GM13977 (cell line): ENCODE measurements at regions not wholly inside any gene's neighbourhood (a gene's known extent, or its start where the extent isn't known, plus 50 kb on each side); places are given as distances from the start of the nearest gene placed in this dataset.
"Not testable (repeated sequence)": the region's sequence is repeated elsewhere in the genome, so short reads cannot be mapped to it uniquely, and the experiment has no call there.

Experiments
- DNase-seq: peaks from one replicate; pipeline ENCODE4 v3.0.0; 2012; ENCODE audit warnings: low spot score
- in situ Hi-C: fragments of 300-500 bp; cut with MboI; formaldehyde crosslinking; loops from one replicate; pipeline ENCODE4 v1.12.0; 2022; ENCODE audit warnings: low sequenced_read_pairs, low pct_unique_long_range_greater_than_20kb, mixed read lengths, inconsistent platforms; ENCODE audit not compliant: unreplicated experiment
- TF ChIP-seq, protein P1 (sequence below): IDR thresholded peaks from 2 replicates; pipeline ENCODE4 v1.5.1; 2012; ENCODE audit warnings: mild to moderate bottlenecking, control low read depth; ENCODE audit not compliant: insufficient read depth; ENCODE audit errors: extremely low read depth, missing control alignments

DNA sequence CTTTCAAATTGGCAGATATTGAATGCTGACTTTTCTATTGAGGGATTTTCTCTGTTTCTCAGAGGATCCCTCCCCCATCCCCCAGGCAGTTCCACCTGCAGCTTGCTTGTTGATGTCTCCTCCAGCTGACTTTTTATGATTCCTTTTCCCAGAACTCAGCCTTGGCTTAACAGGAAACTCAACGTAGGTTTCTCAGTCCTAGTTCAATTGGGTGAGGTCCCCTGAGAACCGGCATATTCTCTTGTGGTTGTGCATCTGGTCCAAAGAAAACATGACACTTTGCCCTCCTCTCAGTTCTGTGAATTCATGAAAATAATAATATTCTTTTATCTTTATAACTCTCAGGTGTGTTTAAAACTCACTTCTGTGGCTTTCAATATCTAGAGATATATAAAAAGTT lies 1222.1 kb downstream of the OTOL1 start:
- TF ChIP-seq, protein P1, sequence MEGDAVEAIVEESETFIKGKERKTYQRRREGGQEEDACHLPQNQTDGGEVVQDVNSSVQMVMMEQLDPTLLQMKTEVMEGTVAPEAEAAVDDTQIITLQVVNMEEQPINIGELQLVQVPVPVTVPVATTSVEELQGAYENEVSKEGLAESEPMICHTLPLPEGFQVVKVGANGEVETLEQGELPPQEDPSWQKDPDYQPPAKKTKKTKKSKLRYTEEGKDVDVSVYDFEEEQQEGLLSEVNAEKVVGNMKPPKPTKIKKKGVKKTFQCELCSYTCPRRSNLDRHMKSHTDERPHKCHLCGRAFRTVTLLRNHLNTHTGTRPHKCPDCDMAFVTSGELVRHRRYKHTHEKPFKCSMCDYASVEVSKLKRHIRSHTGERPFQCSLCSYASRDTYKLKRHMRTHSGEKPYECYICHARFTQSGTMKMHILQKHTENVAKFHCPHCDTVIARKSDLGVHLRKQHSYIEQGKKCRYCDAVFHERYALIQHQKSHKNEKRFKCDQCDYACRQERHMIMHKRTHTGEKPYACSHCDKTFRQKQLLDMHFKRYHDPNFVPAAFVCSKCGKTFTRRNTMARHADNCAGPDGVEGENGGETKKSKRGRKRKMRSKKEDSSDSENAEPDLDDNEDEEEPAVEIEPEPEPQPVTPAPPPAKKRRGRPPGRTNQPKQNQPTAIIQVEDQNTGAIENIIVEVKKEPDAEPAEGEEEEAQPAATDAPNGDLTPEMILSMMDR, result no peak
- in situ Hi-C loops, result no loop called here
- DNase-seq, result no peak

DNA sequence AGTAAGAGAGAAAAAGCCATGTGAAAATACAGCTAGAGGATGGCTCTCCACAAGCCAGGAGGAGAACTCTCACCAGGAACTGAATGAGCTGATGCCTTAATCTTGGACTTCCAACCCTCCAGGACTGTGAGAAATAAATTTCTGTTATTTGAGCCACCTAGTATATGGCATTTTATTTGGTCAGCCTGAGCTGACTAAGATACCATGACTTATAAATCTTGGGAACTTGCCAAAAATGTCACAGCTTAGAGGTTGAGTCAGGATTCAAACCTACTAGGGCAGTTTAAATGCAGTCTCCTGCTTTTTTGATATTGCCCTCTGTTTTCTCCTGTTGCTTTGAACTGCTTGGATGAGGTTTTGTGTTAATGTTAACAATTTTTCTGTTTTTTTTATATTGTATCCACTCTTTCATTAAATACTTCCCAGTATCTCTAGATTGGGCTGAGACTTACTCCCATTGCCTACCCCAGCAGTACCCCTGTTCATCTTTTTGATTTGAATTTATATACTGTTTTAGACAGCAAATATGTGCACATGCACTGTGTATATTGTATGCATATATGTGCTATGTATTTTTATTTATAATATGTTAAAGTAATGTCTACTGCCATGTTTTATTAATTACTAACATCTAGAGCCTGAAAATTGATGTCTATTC lies 1223.2 kb downstream of the OTOL1 start:
- no peak for DNase-seq
- TF ChIP-seq, protein P1, result no peak
- in situ Hi-C loops, result no loop called here

DNA sequence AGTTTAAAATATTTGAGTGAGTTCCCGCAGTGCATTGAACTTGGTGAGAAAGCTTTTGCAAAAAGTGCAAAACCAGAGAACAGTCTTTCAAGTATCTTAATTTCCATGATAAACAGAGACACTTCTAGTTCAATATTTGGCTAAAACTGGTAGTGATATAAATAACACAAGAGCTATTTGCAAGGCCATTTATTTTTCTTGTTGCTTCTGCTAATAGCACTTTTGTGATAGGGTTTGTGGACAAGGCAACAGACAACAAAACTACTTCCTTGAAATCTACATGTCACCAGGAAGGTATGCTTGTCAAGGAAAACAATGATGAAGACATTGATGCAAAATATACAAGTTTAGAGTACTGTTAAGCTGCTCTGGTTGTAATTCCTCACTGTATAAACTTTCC lies 1225.1 kb downstream of the OTOL1 start:
- in situ Hi-C loops, result no loop called here
- DNase-seq, result no peak
- TF ChIP-seq, protein P1, result no peak

DNA sequence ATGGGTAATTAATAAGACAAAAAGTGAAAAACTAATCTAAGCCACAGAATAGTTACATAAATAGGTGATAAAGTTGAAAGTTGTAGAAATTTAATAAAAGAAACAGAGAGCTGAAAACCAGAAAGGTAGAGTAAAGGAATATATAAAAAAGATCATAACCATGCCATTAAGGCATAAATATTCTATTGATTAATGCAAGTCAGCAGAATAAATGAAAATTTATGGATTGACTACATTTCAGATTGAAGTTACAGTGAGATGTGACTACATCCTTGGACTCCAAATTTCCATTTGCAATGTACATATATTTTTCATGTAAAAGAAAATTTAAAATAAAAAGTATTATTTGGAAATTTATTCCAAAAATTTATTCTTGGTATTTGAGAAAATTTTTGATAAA lies 1225.7 kb downstream of the OTOL1 start:
- DNase-seq, result no peak
- in situ Hi-C loops, result no loop called here
- TF ChIP-seq, protein P1, result no peak

DNA sequence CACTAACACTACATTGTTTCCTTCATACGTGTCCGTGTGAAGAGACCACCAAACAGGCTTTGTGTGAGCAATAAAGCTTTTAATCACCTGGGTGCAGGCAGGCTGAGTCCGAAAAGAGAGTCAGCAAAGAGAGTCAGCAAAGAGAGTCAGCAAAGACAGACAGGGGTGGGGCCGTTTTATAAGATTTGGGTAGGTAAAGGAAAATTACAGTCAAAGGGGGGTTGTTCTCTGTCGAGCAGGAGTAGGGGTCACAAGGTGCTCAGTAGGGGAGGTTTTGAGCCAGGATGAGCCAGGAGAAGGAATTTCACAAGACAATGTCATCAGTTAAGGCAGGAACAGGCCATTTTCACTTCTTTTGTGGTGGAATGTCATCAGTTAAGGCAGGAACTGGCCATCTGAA lies 1226.2 kb downstream of the OTOL1 start:
- in situ Hi-C loops, DNase-seq: not testable (repeated sequence)

DNA sequence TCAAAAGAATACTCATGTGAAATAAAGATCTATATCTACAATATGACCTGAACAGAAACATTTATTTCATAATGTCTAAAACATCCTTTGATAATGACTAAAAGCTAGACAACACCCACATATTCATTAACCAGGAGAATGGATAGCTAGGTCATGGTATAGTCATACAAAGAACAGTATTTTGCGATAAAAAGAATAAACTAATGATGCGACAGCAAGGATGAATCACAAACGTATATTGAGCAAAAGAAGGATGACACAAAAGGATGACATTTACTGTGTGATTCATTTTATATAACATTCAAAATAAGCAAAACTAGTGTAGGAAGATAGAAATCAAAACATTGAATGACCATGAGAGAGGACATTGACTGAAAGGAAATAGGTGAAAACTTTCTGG lies 1233.1 kb downstream of the OTOL1 start:
- TF ChIP-seq, protein P1, result no peak
- no peak for DNase-seq
- in situ Hi-C loops, result no loop called here

DNA sequence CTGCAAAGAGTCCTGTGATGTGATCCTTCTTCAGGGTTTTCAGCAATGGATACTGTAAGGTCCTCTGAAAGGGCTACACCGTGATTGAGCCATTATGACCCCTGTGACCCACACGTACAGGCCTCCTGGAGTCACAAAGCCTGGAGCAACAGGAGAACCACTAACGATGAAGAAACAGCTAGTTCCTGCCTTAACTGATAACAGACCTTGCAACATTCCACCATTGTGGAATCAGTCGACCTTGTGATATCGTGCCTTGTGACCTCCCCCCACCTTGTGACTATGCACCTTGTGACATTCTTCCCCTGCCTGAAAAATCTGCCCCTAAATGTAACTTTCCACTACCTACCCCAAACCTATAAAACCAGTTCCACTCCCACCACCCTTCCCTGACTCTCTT lies 1235.4 kb downstream of the OTOL1 start:
- DNase-seq, in situ Hi-C loops: not testable (repeated sequence)

DNA sequence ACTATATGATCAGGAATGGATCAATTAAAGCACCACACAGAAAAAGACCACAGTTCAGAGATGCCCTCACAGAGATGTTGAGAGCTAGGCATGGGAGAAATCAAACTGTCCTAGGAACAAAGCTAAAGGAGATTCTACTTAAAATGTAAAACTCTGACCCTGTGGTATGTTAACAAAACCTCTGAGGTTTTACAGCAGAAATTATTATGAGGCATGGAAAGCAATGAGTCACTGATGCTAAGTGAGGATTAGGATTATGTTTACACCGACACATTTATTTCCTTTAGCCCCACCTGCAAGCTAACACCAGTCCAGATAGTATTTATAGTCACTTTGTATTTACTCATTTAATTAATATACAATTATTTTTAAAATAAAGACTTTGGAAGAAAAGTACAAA lies 1242.2 kb downstream of the OTOL1 start:
- in situ Hi-C loops, result no loop called here
- DNase-seq, result no peak

More for the DNA sequence above, 1242.2 kb downstream of the OTOL1 start:
- TF ChIP-seq, protein P1, result no peak
